Neural progenitor cell (in vitro differentiated cells): ENCODE measurements at regions not wholly inside any gene's neighbourhood (a gene's known extent, or its start where the extent isn't known, plus 50 kb on each side); places are given as distances from the start of the nearest gene placed in this dataset.

ENCODE experiments used
- DNase-seq: peaks from one replicate; pipeline ENCODE4 v3.0.0-alpha.2; 2016; ENCODE audit warnings: low spot score
- H2AFZ ChIP-seq: fragments of 200-600 bp; sonication (generic); replicated peaks from 2 replicates; pipeline ENCODE4 v1.6.1; 2016; ENCODE audit warnings: antibody characterized with exemption
- H3F3A ChIP-seq: fragments of 200-600 bp; sonication (generic); 2 replicates; pipeline ENCODE4 v1.6.1; 2016; ENCODE audit warnings: antibody characterized with exemption, low read depth
- H3K27ac ChIP-seq: fragments of 200-600 bp; sonication (generic); 2 replicates; pipeline ENCODE4 v1.5.1; 2016; ENCODE audit warnings: mild to moderate bottlenecking
- H3K27me3 ChIP-seq: fragments of 200-600 bp; sonication (generic); 2 replicates; pipeline ENCODE4 v1.6.1; 2016; ENCODE audit warnings: mild to moderate bottlenecking, moderate library complexity
- H3K36me3 ChIP-seq: fragments of 200-600 bp; sonication (generic); 2 replicates; pipeline ENCODE4 v1.5.1; 2016
- H3K4me1 ChIP-seq: fragments of 200-600 bp; sonication (generic); 2 replicates; pipeline ENCODE4 v1.6.1; 2016; ENCODE audit warnings: mixed run types
- H3K4me2 ChIP-seq: fragments of 200-600 bp; sonication (generic); 2 replicates; pipeline ENCODE4 v1.6.1; 2016
- H3K4me3 ChIP-seq: fragments of 200-600 bp; sonication (generic); 2 replicates; pipeline ENCODE4 v1.5.1; 2016
- H3K79me2 ChIP-seq: fragments of 200-600 bp; sonication (generic); 2 replicates; pipeline ENCODE4 v1.6.1; 2016; ENCODE audit warnings: low read depth
- H3K9ac ChIP-seq: fragments of 200-600 bp; sonication (generic); 2 replicates; pipeline ENCODE4 v1.6.1; 2016
- H3K9me3 ChIP-seq: fragments of 200-600 bp; sonication (generic); 2 replicates; pipeline ENCODE4 v1.5.1; 2016; ENCODE audit warnings: low read depth
- H4K20me1 ChIP-seq: fragments of 200-600 bp; sonication (generic); 2 replicates; pipeline ENCODE4 v1.6.1; 2016; ENCODE audit warnings: low read depth
- H3K27ac Mint-ChIP-seq: 3 replicates; pipeline ENCODE4 v1.8.0; 2021; ENCODE audit warnings: mixed read lengths
- H3K27me3 Mint-ChIP-seq: 2 replicates; pipeline ENCODE4 v1.8.0; 2022; ENCODE audit warnings: low read depth, mild to moderate bottlenecking, inconsistent platforms, moderate library complexity, mixed read lengths; ENCODE audit not compliant: insufficient read depth
- H3K36me3 Mint-ChIP-seq: 3 replicates; pipeline ENCODE4 v1.8.0; 2021; ENCODE audit warnings: mixed read lengths
- H3K4me1 Mint-ChIP-seq: 3 replicates; pipeline ENCODE4 v1.8.0; 2021; ENCODE audit warnings: mixed read lengths
- H3K4me3 Mint-ChIP-seq: 3 replicates; pipeline ENCODE4 v1.8.0; 2021; ENCODE audit warnings: mild to moderate bottlenecking, moderate library complexity, mixed read lengths
- H3K9me3 Mint-ChIP-seq: 3 replicates; pipeline ENCODE4 v1.8.0; 2020; ENCODE audit warnings: mixed read lengths
- CTCF ChIP-seq: fragments of 200-600 bp; sonication (generic); IDR thresholded peaks from 2 replicates; pipeline ENCODE4 v1.5.1; 2017; ENCODE audit warnings: antibody characterized with exemption, mild to moderate bottlenecking
- EZH2 ChIP-seq: fragments of 200-600 bp; sonication (generic); IDR thresholded peaks from 2 replicates; pipeline ENCODE4 v1.6.1; 2017; ENCODE audit warnings: antibody characterized with exemption, mild to moderate bottlenecking, moderate library complexity
- EZH2phosphoT487 ChIP-seq: fragments of 200-600 bp; sonication (generic); IDR thresholded peaks from 2 replicates; pipeline ENCODE4 v1.6.1; 2017; ENCODE audit warnings: antibody characterized with exemption

DNA sequence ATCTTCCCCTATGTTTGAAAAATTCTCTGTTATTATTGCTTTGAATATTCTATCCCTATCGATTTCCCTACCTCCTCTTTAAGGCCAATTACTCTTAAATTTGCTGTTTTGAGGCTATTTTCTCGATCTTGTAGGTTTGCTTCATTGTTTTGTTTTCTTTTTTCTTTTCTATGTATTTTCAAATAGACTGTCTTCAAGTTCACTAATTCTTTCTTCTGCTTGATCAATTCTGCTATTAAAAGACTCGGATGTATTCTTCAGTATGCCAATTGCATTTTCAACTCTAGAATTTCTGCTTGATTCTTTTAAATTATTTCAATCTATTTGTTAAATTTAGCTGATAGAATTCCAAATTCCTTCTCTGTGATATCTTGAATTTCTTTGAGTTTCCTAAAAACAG is 144.0 kb upstream of the NANOGP8 start:
- no peaks in the 10 kb centered on the region for H3K79me2 ChIP-seq
- no peak overlapping the region for H2AFZ ChIP-seq
- no peak for DNase-seq
- Mint-ChIP-seq H3K27ac (no peak overlapping the region), H3K36me3 (peaks cover 4% of the 10 kb centered on the region), H3K4me1 (no peaks in the 10 kb centered on the region), H3K9me3 (peaks cover 27% of the 10 kb centered on the region), H3K4me3 (no peak overlapping the region), H3K27me3 (peaks cover 3% of the 10 kb centered on the region)
- H3K36me3 ChIP-seq: no peaks in the 10 kb centered on the region
- no peaks in the 10 kb centered on the region for H3K27me3 ChIP-seq
- no peaks in the 10 kb centered on the region for H4K20me1 ChIP-seq
- no peak for TF ChIP-seq EZH2phosphoT487
- no peak for TF ChIP-seq CTCF
- TF ChIP-seq EZH2: no peak
- no peak overlapping the region for H3K4me2 ChIP-seq
- H3K4me1 ChIP-seq: no peaks in the 10 kb centered on the region
- no peak overlapping the region for H3K27ac ChIP-seq
- no peak overlapping the region for H3K4me3 ChIP-seq
- no peaks in the 10 kb centered on the region for H3K9me3 ChIP-seq
- H3F3A ChIP-seq: no peaks in the 10 kb centered on the region
- H3K9ac ChIP-seq: no peak overlapping the region

- H3K9me3 Mint-ChIP-seq: peaks cover 2% of the 10 kb centered on the region
- no peak for TF ChIP-seq CTCF
- TF ChIP-seq EZH2: no peak
- TF ChIP-seq EZH2phosphoT487: no peak
- peaks cover 4% of the 10 kb centered on the region for H3K27me3 Mint-ChIP-seq
These were observed 133.1 kb upstream of the NANOGP8 start for GRCh38 chr15:35218215-35218614.

GRCh38 chr15:35215093-35215492 is 130.0 kb upstream of the NANOGP8 start:
- H3K27me3 ChIP-seq: no peaks in the 10 kb centered on the region
- peaks cover 3% of the 10 kb centered on the region for H3K4me1 ChIP-seq
- H3K4me2 ChIP-seq: no peak overlapping the region
- H4K20me1 ChIP-seq: no peaks in the 10 kb centered on the region
- no peak overlapping the region for H3K4me3 ChIP-seq
- H2AFZ ChIP-seq: no peak overlapping the region
- no peaks in the 10 kb centered on the region for H3K36me3 ChIP-seq
- H3K79me2 ChIP-seq: no peaks in the 10 kb centered on the region
- H3F3A ChIP-seq: no peaks in the 10 kb centered on the region
- no peak overlapping the region for H3K27ac ChIP-seq
- H3K9me3 ChIP-seq: no peaks in the 10 kb centered on the region
- no peak for DNase-seq
- H3K27ac Mint-ChIP-seq: no peak overlapping the region
- H3K27me3 Mint-ChIP-seq: no peaks in the 10 kb centered on the region
- peaks cover 11% of the 10 kb centered on the region for H3K4me1 Mint-ChIP-seq
- no peaks in the 10 kb centered on the region for H3K36me3 Mint-ChIP-seq
- H3K9ac ChIP-seq: no peak overlapping the region
- no peak overlapping the region for H3K4me3 Mint-ChIP-seq
- no peaks in the 10 kb centered on the region for H3K9me3 Mint-ChIP-seq
- TF ChIP-seq CTCF: no peak
- no peak for TF ChIP-seq EZH2phosphoT487
- no peak for TF ChIP-seq EZH2

More at GRCh38 chr15:35218215-35218614, 133.1 kb upstream of the NANOGP8 start:
- no peaks in the 10 kb centered on the region for H3F3A ChIP-seq
- no peak for DNase-seq
- H3K79me2 ChIP-seq: no peaks in the 10 kb centered on the region
- H3K27me3 ChIP-seq: no peaks in the 10 kb centered on the region
- no peak overlapping the region for H3K9ac ChIP-seq
- H3K36me3 ChIP-seq: no peaks in the 10 kb centered on the region
- Mint-ChIP-seq H3K4me1 (peaks cover 14% of the 10 kb centered on the region), H3K27ac (no peak overlapping the region), H3K4me3 (no peak overlapping the region), H3K36me3 (no peaks in the 10 kb centered on the region)
- H3K4me3 ChIP-seq: no peak overlapping the region
- H3K4me1 ChIP-seq: peaks cover 3% of the 10 kb centered on the region
- H3K27ac ChIP-seq: no peak overlapping the region
- H3K4me2 ChIP-seq: no peak overlapping the region
- H4K20me1 ChIP-seq: no peaks in the 10 kb centered on the region
- H2AFZ ChIP-seq: no peak overlapping the region
- no peaks in the 10 kb centered on the region for H3K9me3 ChIP-seq
